ENCODE measurements at regions not wholly inside any gene's neighbourhood (a gene's known extent, or its start where the extent isn't known, plus 50 kb on each side); places are given as distances from the start of the nearest gene placed in this dataset.

DNA sequence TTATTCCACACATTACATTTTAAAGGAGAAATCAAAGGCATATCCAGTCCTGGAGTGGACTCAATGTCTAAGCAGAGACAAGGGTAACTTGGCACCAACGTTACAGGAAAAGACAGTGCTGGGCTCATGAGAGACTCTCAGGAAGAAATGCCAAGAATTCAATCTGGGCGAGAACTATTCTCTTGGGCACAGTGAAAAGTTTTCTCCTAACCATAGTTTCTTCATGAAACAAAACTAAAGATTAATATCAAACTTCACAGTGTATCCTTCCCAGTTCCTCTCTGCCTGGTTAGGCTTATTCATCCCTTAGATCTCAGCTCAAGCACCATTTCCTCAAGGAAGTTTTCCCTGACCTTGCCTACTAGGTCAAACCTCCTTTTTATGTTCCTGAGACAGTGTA lies 109.4 kb upstream of the TLL1 start (continued):
- TF ChIP-seq FOXA1 (IDR thresholded peaks at IDR 0.05): no peak
- no peak for TF ChIP-seq HNF4A (conservative IDR thresholded peaks at IDR 0.05)
- no peak for TF ChIP-seq YY1 (IDR thresholded peaks at IDR 0.05)
- no peak for TF ChIP-seq RAD21 (IDR thresholded peaks at IDR 0.05)

GRCh38 chr4:165765053-165765452 lies 108.0 kb upstream of the TLL1 start:
- no peak for DNase-seq (ENCODE audit: low spot score)

More at GRCh38 chr4:165765053-165765452, 108.0 kb upstream of the TLL1 start:
- Histone ChIP-seq H3K4me3 (ENCODE audit: low read depth in 1 of 3, low read length in 3 of 3) (no peak overlapping the region), H3K27ac (ENCODE audit: low read depth in 1 of 2, low read length in 2 of 2) (no peak overlapping the region), H3K9ac (ENCODE audit: low read depth in 1 of 2, low read length in 2 of 2) (no peak overlapping the region), H3K27me3 (ENCODE audit: control insufficient read depth in 4 of 4, insufficient read depth in 4 of 4, low read length in 3 of 4) (no peaks in the 10 kb centered on the region), H3K4me1 (ENCODE audit: control insufficient read depth in 4 of 4, insufficient read depth in 4 of 4, low read length in 3 of 4) (no peaks in the 10 kb centered on the region), H3K9me3 (ENCODE audit: control insufficient read depth in 4 of 4, low read length in 3 of 4) (no peaks in the 10 kb centered on the region), H3K36me3 (ENCODE audit: control insufficient read depth in 4 of 4, insufficient read depth in 3 of 4, low read depth in 1 of 4, low read length in 3 of 4) (no peaks in the 10 kb centered on the region)
- 89% methylated on average over 1 of the region's 1 CpG for WGBS
- TF ChIP-seq REST (IDR thresholded peaks at IDR 0.05): no peak
- TF ChIP-seq ZBTB33 (IDR thresholded peaks at IDR 0.05): no peak
- TF ChIP-seq JUND (IDR thresholded peaks at IDR 0.05): no peak
- TF ChIP-seq HNF4A (conservative IDR thresholded peaks at IDR 0.05): no peak
- TF ChIP-seq FOXA1 (IDR thresholded peaks at IDR 0.05): no peak
- TF ChIP-seq TAF1 (conservative IDR thresholded peaks at IDR 0.05): no peak
- TF ChIP-seq FOXA2 (IDR thresholded peaks at IDR 0.05): no peak
- TF ChIP-seq RXRA (IDR thresholded peaks at IDR 0.05): no peak
- no peak for TF ChIP-seq HNF4G (IDR thresholded peaks at IDR 0.05)
- TF ChIP-seq MAX (IDR thresholded peaks at IDR 0.05): no peak
- no peak for TF ChIP-seq EGR1 (IDR thresholded peaks at IDR 0.05; ENCODE audit: low read depth in 2 of 2)
- TF ChIP-seq YY1 (IDR thresholded peaks at IDR 0.05): no peak
- TF ChIP-seq RAD21 (IDR thresholded peaks at IDR 0.05): no peak
